ENCODE measurements at regions not wholly inside any gene's neighbourhood (a gene's known extent, or its start where the extent isn't known, plus 50 kb on each side); places are given as distances from the start of the nearest gene placed in this dataset.

- no peak for TF ChIP-seq SPI1 (IDR thresholded peaks at IDR 0.05; ENCODE audit: low read depth, low read length)
- no peak for TF ChIP-seq POLR2A (IDR thresholded peaks at IDR 0.05; ENCODE audit: low read depth, low read length)
- no peak for TF ChIP-seq PAX5 (IDR thresholded peaks at IDR 0.05; ENCODE audit: insufficient read depth, low read length, severe bottlenecking)
- TF ChIP-seq POLR2AphosphoS5 (IDR thresholded peaks at IDR 0.05; ENCODE audit: low read depth, low read length): no peak
- no peak for TF ChIP-seq TAF1 (IDR thresholded peaks at IDR 0.05; ENCODE audit: low read depth, low read length)
- TF ChIP-seq POU2F2 (IDR thresholded peaks at IDR 0.05; ENCODE audit: low read depth, low read length): no peak
- DNase-seq (ENCODE audit: insufficient read length, low spot score): no peak
- FAIRE-seq: no peak
Observed at GRCh38 chr16:8175411-8175810, 414.9 kb downstream of the TMEM114 start.

GRCh38 chr16:8173111-8173644 is 417.1 kb downstream of the TMEM114 start:
- DNase-seq (ENCODE audit: insufficient read length, low spot score): peak; percentile 27
- FAIRE-seq: peak; percentile 45
- TF ChIP-seq POU2F2 (IDR thresholded peaks at IDR 0.05; ENCODE audit: low read depth, low read length) (no peak), POLR2A (IDR thresholded peaks at IDR 0.05; ENCODE audit: low read depth, low read length) (no peak), POLR2AphosphoS5 (IDR thresholded peaks at IDR 0.05; ENCODE audit: low read depth, low read length) (no peak), TAF1 (IDR thresholded peaks at IDR 0.05; ENCODE audit: low read depth, low read length) (no peak), SPI1 (IDR thresholded peaks at IDR 0.05; ENCODE audit: low read depth, low read length) (no peak)

GRCh38 chr16:8172551-8172950 is 417.8 kb downstream of the TMEM114 start:
- TF ChIP-seq PAX5 (IDR thresholded peaks at IDR 0.05; ENCODE audit: insufficient read depth, low read length, severe bottlenecking) (no peak), POLR2A (IDR thresholded peaks at IDR 0.05; ENCODE audit: low read depth, low read length) (no peak), POU2F2 (IDR thresholded peaks at IDR 0.05; ENCODE audit: low read depth, low read length) (no peak), SPI1 (IDR thresholded peaks at IDR 0.05; ENCODE audit: low read depth, low read length) (no peak), TAF1 (IDR thresholded peaks at IDR 0.05; ENCODE audit: low read depth, low read length) (no peak), POLR2AphosphoS5 (IDR thresholded peaks at IDR 0.05; ENCODE audit: low read depth, low read length) (no peak)
- DNase-seq (ENCODE audit: insufficient read length, low spot score) (no peak), FAIRE-seq (no peak)

- no peak for FAIRE-seq
Observed at GRCh38 chr16:8168016-8168415, 422.3 kb downstream of the TMEM114 start.

GRCh38 chr16:8167436-8167835 is 422.9 kb downstream of the TMEM114 start:
- TF ChIP-seq POLR2AphosphoS5 (IDR thresholded peaks at IDR 0.05; ENCODE audit: low read depth, low read length) (no peak), PAX5 (IDR thresholded peaks at IDR 0.05; ENCODE audit: insufficient read depth, low read length, severe bottlenecking) (no peak), TAF1 (IDR thresholded peaks at IDR 0.05; ENCODE audit: low read depth, low read length) (no peak), POU2F2 (IDR thresholded peaks at IDR 0.05; ENCODE audit: low read depth, low read length) (no peak), POLR2A (IDR thresholded peaks at IDR 0.05; ENCODE audit: low read depth, low read length) (no peak), SPI1 (IDR thresholded peaks at IDR 0.05; ENCODE audit: low read depth, low read length) (no peak)
- DNase-seq (ENCODE audit: insufficient read length, low spot score): no peak
- FAIRE-seq: no peak

More at GRCh38 chr16:8168016-8168415, 422.3 kb downstream of the TMEM114 start:
- TF ChIP-seq TAF1 (IDR thresholded peaks at IDR 0.05; ENCODE audit: low read depth, low read length) (no peak), POLR2A (IDR thresholded peaks at IDR 0.05; ENCODE audit: low read depth, low read length) (no peak), POLR2AphosphoS5 (IDR thresholded peaks at IDR 0.05; ENCODE audit: low read depth, low read length) (no peak), POU2F2 (IDR thresholded peaks at IDR 0.05; ENCODE audit: low read depth, low read length) (no peak), PAX5 (IDR thresholded peaks at IDR 0.05; ENCODE audit: insufficient read depth, low read length, severe bottlenecking) (no peak), SPI1 (IDR thresholded peaks at IDR 0.05; ENCODE audit: low read depth, low read length) (no peak)
- no peak for DNase-seq (ENCODE audit: insufficient read length, low spot score)

GRCh38 chr16:8158051-8158450 is 432.3 kb downstream of the TMEM114 start:
- FAIRE-seq (no peak), DNase-seq (ENCODE audit: insufficient read length, low spot score) (no peak)
- TF ChIP-seq PAX5 (IDR thresholded peaks at IDR 0.05; ENCODE audit: insufficient read depth, low read length, severe bottlenecking): no peak
- TF ChIP-seq TAF1 (IDR thresholded peaks at IDR 0.05; ENCODE audit: low read depth, low read length): no peak
- TF ChIP-seq SPI1 (IDR thresholded peaks at IDR 0.05; ENCODE audit: low read depth, low read length): no peak
- no peak for TF ChIP-seq POLR2A (IDR thresholded peaks at IDR 0.05; ENCODE audit: low read depth, low read length)
- no peak for TF ChIP-seq POU2F2 (IDR thresholded peaks at IDR 0.05; ENCODE audit: low read depth, low read length)
- no peak for TF ChIP-seq POLR2AphosphoS5 (IDR thresholded peaks at IDR 0.05; ENCODE audit: low read depth, low read length)

GRCh38 chr16:8155275-8155674 is 435.0 kb downstream of the TMEM114 start:
- DNase-seq (ENCODE audit: insufficient read length, low spot score) (no peak), FAIRE-seq (no peak)
- no peak for TF ChIP-seq SPI1 (IDR thresholded peaks at IDR 0.05; ENCODE audit: low read depth, low read length)
- TF ChIP-seq POU2F2 (IDR thresholded peaks at IDR 0.05; ENCODE audit: low read depth, low read length): no peak

- TF ChIP-seq POU2F2 (IDR thresholded peaks at IDR 0.05; ENCODE audit: low read depth, low read length) (no peak), SPI1 (IDR thresholded peaks at IDR 0.05; ENCODE audit: low read depth, low read length) (no peak), PAX5 (IDR thresholded peaks at IDR 0.05; ENCODE audit: insufficient read depth, low read length, severe bottlenecking) (no peak), TAF1 (IDR thresholded peaks at IDR 0.05; ENCODE audit: low read depth, low read length) (no peak), POLR2AphosphoS5 (IDR thresholded peaks at IDR 0.05; ENCODE audit: low read depth, low read length) (no peak), POLR2A (IDR thresholded peaks at IDR 0.05; ENCODE audit: low read depth, low read length) (no peak)
- no peak for FAIRE-seq
- no peak for DNase-seq (ENCODE audit: insufficient read length, low spot score)
Observed at GRCh38 chr16:8146256-8147012, 443.9 kb downstream of the TMEM114 start.

GRCh38 chr16:8138666-8139065 is 451.6 kb downstream of the TMEM114 start:
- TF ChIP-seq TAF1 (IDR thresholded peaks at IDR 0.05; ENCODE audit: low read depth, low read length): no peak
- TF ChIP-seq POLR2A (IDR thresholded peaks at IDR 0.05; ENCODE audit: low read depth, low read length): no peak
- no peak for TF ChIP-seq POLR2AphosphoS5 (IDR thresholded peaks at IDR 0.05; ENCODE audit: low read depth, low read length)
- no peak for TF ChIP-seq POU2F2 (IDR thresholded peaks at IDR 0.05; ENCODE audit: low read depth, low read length)
- no peak for TF ChIP-seq SPI1 (IDR thresholded peaks at IDR 0.05; ENCODE audit: low read depth, low read length)
- no peak for TF ChIP-seq PAX5 (IDR thresholded peaks at IDR 0.05; ENCODE audit: insufficient read depth, low read length, severe bottlenecking)
- DNase-seq (ENCODE audit: insufficient read length, low spot score) (no peak), FAIRE-seq (no peak)

Measured in GM12891 (cell line).